Rectal smooth muscle tissue (tissue), 1 donor: ENCODE measurements at regions not wholly inside any gene's neighbourhood (a gene's known extent, or its start where the extent isn't known, plus 50 kb on each side); places are given as distances from the start of the nearest gene placed in this dataset.

Experiments used
- H3K27ac ChIP-seq: one replicate; pipeline ENCODE4 v1.7.0; 2013; ENCODE audit warnings: low read depth, low read length, inconsistent platforms
- H3K27me3 ChIP-seq: one replicate; pipeline ENCODE4 v1.7.0; 2013; ENCODE audit warnings: low read length; ENCODE audit not compliant: control insufficient read depth, insufficient read depth
- H3K36me3 ChIP-seq: one replicate; pipeline ENCODE4 v1.7.0; 2013; ENCODE audit warnings: low read length; ENCODE audit not compliant: control insufficient read depth, insufficient read depth
- H3K4me1 ChIP-seq: one replicate; pipeline ENCODE4 v1.7.0; 2013; ENCODE audit warnings: low read length; ENCODE audit not compliant: control insufficient read depth, insufficient read depth
- H3K4me3 ChIP-seq: one replicate; pipeline ENCODE4 v1.7.0; 2013; ENCODE audit warnings: low read length
- H3K9ac ChIP-seq: one replicate; pipeline ENCODE4 v1.7.0; 2013; ENCODE audit warnings: low read length

DNA sequence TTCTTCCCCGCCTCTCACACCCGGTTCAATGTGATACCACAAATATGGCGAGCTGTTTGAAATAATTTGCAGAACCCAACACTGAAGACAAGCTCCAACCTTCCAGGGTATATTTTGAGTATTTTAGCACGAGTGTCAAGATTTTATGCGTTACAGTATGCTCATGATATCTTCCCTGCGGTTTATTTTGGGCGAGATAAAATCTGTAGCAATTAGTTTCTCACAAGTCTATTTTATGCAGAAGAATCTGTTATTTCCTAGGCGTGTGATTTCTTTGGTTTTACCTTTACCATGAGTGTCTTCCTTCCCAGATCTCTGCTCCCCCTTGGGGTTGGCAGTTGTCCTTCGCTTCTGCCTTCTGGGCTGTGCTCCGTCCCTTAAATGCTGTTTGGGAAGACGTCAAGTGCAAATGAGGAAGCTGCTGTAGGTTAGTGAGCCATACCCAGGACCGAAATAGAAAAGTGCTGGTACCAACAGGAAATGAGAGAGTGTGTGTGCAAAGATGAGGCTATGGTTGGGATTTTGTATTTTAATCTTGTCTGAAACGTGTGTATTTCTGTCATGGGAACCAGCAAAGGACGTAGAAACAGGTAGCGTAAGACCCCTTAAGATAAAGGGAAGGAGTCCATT lies 299.8 kb downstream of the KLF6 start:
- H3K27me3 ChIP-seq: no peaks in the 10 kb centered on the region
- H3K36me3 ChIP-seq: no peaks in the 10 kb centered on the region
- H3K4me1 ChIP-seq: peaks cover 7% of the 10 kb centered on the region
- no peak overlapping the region for H3K27ac ChIP-seq
- no peak overlapping the region for H3K9ac ChIP-seq
- no peak overlapping the region for H3K4me3 ChIP-seq

GRCh38 chr10:3484306-3485056 lies 300.5 kb downstream of the KLF6 start:
- H3K27ac ChIP-seq: no peak overlapping the region
- H3K9ac ChIP-seq: peak overlapping the region; percentile 6
- no peaks in the 10 kb centered on the region for H3K27me3 ChIP-seq
- peaks cover 7% of the 10 kb centered on the region for H3K4me1 ChIP-seq
- H3K4me3 ChIP-seq: no peak overlapping the region
- no peaks in the 10 kb centered on the region for H3K36me3 ChIP-seq

DNA sequence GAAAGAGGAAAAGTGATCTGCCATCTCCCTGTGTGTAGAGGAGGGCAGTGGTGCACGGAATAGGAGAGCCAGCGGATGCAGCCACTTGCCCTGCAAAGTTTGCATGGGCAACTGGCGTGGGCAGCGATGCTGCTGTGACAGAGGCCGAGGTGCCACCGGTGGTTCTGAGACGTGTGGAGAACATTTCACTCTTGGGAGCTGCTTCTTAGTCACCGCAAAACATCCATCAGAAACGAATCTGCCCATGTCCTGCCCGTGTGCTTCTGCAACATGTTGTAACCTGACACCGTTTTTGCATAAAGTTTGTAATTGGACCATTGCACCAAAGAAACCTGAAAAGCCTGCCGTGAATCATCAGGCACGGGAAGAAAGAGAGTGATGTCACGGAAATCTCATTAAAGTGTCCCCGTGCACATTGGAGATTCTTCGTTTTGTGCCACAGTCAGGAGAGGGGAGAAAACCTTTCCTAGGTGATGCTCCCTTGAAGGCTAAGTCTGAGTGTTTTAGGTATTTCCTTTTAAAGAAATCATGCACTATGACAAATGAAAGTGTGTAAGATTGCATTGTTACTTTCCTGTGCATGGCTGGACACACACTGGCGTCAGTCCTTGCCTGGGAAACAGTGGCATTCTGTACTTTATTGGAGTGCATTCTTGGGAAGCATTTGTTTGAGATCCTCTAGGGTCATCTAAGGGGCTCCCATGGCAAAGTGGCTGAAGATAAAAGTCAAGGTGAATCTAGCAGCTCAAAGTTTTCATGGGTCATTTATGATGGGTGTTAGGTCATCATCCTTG lies 302.6 kb downstream of the KLF6 start:
- peaks cover 7% of the 10 kb centered on the region for H3K4me1 ChIP-seq
- no peak overlapping the region for H3K9ac ChIP-seq
- H3K27ac ChIP-seq: peak overlapping the region; percentile 48
- H3K4me3 ChIP-seq: peak overlapping the region; percentile 16
- H3K27me3 ChIP-seq: no peaks in the 10 kb centered on the region
- no peaks in the 10 kb centered on the region for H3K36me3 ChIP-seq

- Histone ChIP-seq H3K4me3 (no peak overlapping the region), H3K36me3 (no peaks in the 10 kb centered on the region), H3K4me1 (peaks cover 7% of the 10 kb centered on the region), H3K27me3 (no peaks in the 10 kb centered on the region), H3K27ac (no peak overlapping the region), H3K9ac (no peak overlapping the region)
These were observed 303.5 kb downstream of the KLF6 start for GRCh38 chr10:3481496-3481895.

DNA sequence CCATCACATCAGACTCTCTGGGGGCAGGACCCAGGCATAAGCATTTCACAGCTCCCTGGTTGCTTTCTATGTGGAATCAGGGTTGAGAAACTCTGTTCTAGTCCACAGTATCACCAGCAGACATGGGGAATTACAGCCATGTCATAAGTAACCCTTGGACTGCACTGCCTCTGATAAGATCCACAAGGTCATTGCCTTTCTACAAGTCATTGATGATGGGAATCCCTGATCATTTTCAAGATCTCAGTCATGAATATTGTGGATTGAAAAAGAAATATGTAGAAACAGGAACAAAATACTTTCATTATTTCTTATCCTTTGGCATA lies 304.1 kb downstream of the KLF6 start:
- Histone ChIP-seq H3K9ac (no peak overlapping the region), H3K27me3 (no peaks in the 10 kb centered on the region), H3K4me1 (peaks cover 7% of the 10 kb centered on the region), H3K27ac (no peak overlapping the region), H3K4me3 (no peak overlapping the region), H3K36me3 (no peaks in the 10 kb centered on the region)

GRCh38 chr10:3480281-3480989 lies 304.6 kb downstream of the KLF6 start:
- H3K27me3 ChIP-seq: no peaks in the 10 kb centered on the region
- H3K9ac ChIP-seq: no peak overlapping the region
- H3K36me3 ChIP-seq: no peaks in the 10 kb centered on the region
- no peak overlapping the region for H3K4me3 ChIP-seq
- no peak overlapping the region for H3K27ac ChIP-seq
- peaks cover 7% of the 10 kb centered on the region for H3K4me1 ChIP-seq

- no peak overlapping the region for H3K27ac ChIP-seq
- H3K9ac ChIP-seq: no peak overlapping the region
- H3K36me3 ChIP-seq: no peaks in the 10 kb centered on the region
- no peak overlapping the region for H3K4me3 ChIP-seq
- H3K27me3 ChIP-seq: no peaks in the 10 kb centered on the region
- no peaks in the 10 kb centered on the region for H3K4me1 ChIP-seq
These were observed 306.2 kb upstream of the PITRM1 start for GRCh38 chr10:3478632-3479240.

- H3K4me1 ChIP-seq: peaks cover 2% of the 10 kb centered on the region
- H3K9ac ChIP-seq: no peak overlapping the region
- no peak overlapping the region for H3K4me3 ChIP-seq
- no peak overlapping the region for H3K27ac ChIP-seq
- H3K27me3 ChIP-seq: no peaks in the 10 kb centered on the region
- no peaks in the 10 kb centered on the region for H3K36me3 ChIP-seq
These were observed 305.6 kb upstream of the PITRM1 start for GRCh38 chr10:3478153-3478552.

DNA sequence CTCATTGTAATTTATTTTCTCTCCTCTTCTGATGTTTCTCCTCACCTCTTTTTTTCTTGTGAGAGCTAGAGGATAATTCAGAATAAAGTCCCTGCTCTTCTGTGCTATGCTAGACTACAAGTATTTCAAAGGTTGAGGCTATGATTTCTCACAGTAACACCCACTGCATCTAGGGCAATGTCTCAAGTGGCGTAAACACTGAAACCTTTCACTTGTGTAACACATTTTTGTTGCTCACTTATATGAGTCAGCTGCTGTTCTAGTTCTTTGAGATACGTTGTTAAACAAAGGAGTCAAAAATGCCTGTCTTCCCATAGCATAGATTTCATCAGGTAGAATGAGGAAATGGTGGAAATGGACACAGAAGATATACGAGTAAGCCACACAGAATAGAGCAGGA lies 305.1 kb upstream of the PITRM1 start:
- Histone ChIP-seq H3K4me3 (no peak overlapping the region), H3K9ac (no peak overlapping the region), H3K27ac (no peak overlapping the region), H3K36me3 (no peaks in the 10 kb centered on the region), H3K27me3 (no peaks in the 10 kb centered on the region), H3K4me1 (peaks cover 7% of the 10 kb centered on the region)

DNA sequence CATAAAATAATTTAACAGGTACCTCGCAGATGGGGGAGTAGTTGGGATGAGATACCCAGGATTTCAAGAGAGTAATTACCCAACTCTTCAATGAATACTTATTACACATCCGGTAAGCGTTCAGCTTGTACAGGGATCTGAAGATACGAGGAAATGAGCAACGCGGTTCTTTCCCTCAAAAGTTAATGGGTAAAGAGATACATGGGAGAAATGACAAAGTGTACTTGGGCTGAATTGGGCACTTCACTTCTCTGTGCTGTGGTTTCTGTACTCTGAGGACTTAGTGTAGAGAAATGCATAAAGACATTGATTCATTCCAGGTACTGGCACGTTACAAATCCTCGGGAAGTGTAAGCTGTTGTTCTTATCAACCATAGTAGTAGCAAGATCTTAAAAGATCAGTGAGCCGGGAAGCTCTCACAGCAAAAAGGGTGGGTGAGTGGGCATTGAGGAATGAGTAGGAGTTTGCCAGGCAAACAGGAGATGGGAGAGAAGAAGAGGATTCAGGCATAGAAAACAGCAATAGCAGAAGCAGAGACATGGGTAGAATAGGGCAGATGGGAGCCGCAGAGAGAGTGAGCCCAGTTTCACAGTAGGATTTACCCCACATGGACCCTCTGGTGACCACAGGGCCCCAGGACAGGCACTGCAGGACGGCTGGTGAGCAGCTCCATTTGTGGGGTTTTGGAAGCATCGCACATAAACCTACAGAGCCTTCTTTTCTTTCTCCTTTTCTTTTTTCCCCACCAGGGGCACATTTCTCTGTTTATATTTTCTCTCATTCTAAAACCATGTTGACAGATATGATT lies 304.3 kb upstream of the PITRM1 start:
- H3K27ac ChIP-seq: no peak overlapping the region
- H3K4me1 ChIP-seq: peaks cover 14% of the 10 kb centered on the region

GRCh38 chr10:3476186-3476585 lies 303.6 kb upstream of the PITRM1 start:
- H3K4me1 ChIP-seq: peaks cover 20% of the 10 kb centered on the region
- H3K27ac ChIP-seq: no peak overlapping the region
- no peak overlapping the region for H3K4me3 ChIP-seq

More for the DNA sequence above, 304.3 kb upstream of the PITRM1 start:
- H3K36me3 ChIP-seq: no peaks in the 10 kb centered on the region
- H3K27me3 ChIP-seq: no peaks in the 10 kb centered on the region
- H3K4me3 ChIP-seq: no peak overlapping the region
- no peak overlapping the region for H3K9ac ChIP-seq

More at GRCh38 chr10:3476186-3476585, 303.6 kb upstream of the PITRM1 start:
- Histone ChIP-seq H3K9ac (no peak overlapping the region), H3K27me3 (no peaks in the 10 kb centered on the region), H3K36me3 (no peaks in the 10 kb centered on the region)
